ENCODE measurements at regions not wholly inside any gene's neighbourhood (a gene's known extent, or its start where the extent isn't known, plus 50 kb on each side); places are given as distances from the start of the nearest gene placed in this dataset.

DNA sequence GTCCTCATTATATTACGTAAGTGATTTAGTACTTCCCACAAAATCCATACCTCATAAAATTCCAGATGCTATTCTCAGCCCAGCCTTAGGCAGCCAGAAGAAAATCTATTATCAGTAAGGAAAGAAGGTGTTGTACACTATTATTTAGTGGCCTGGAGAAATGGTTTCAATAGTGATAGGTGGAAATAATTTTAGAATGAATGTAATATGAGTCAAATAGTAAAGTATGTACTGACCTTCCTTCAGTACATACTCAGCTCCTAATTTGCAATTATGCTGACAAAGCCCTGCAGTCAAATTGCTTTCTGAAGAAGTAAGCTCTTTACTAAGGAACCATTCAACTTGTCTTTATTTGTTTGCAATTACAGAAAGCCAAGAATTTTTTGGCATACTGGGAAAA is 409.2 kb downstream of the HTR1A start:
- Histone ChIP-seq H3K27me3 (ENCODE audit: control insufficient read depth in 1 of 2, insufficient read depth in 2 of 2, low read length in 2 of 2) (no peaks in the 10 kb centered on the region), H3K27ac (ENCODE audit: low read depth in 2 of 2, low read length in 1 of 2) (no peak overlapping the region), H3K9me3 (ENCODE audit: control insufficient read depth in 2 of 2, insufficient read depth in 1 of 2, low read depth in 1 of 2, low read length in 1 of 2) (no peaks in the 10 kb centered on the region), H3K4me1 (ENCODE audit: control insufficient read depth in 2 of 2, insufficient read depth in 2 of 2, low read length in 1 of 2) (no peaks in the 10 kb centered on the region), H3K4me3 (ENCODE audit: low read depth in 1 of 2, low read length in 2 of 2) (no peak overlapping the region), H3K36me3 (ENCODE audit: control insufficient read depth in 2 of 2, insufficient read depth in 2 of 2, low read length in 1 of 2) (no peaks in the 10 kb centered on the region)
- 89 to 90% methylated on average over 1 of the region's 1 CpG for WGBS, 2 donors

- no peaks in the 10 kb centered on the region for H3K4me1 ChIP-seq (ENCODE audit: control insufficient read depth in 2 of 2, insufficient read depth in 2 of 2, low read length in 1 of 2)
Observed at GRCh38 chr5:63535840-63536602, 426.2 kb downstream of the HTR1A start.

GRCh38 chr5:63524281-63524680 is 438.0 kb downstream of the HTR1A start:
- H3K4me3 ChIP-seq (ENCODE audit: low read depth in 1 of 2, low read length in 2 of 2) = no peak overlapping the region
- H3K36me3 ChIP-seq (ENCODE audit: control insufficient read depth in 2 of 2, insufficient read depth in 2 of 2, low read length in 1 of 2) = no peaks in the 10 kb centered on the region
- H3K27ac ChIP-seq (ENCODE audit: low read depth in 2 of 2, low read length in 1 of 2) = no peak overlapping the region
- no peaks in the 10 kb centered on the region for H3K4me1 ChIP-seq (ENCODE audit: control insufficient read depth in 2 of 2, insufficient read depth in 2 of 2, low read length in 1 of 2)
- peaks cover 0 to 2% of the 10 kb centered on the region in 2 donors for H3K9me3 ChIP-seq (ENCODE audit: control insufficient read depth in 2 of 2, insufficient read depth in 1 of 2, low read depth in 1 of 2, low read length in 1 of 2)
- 43 to 55% methylated on average over 1 of the region's 1 CpG for WGBS, 2 donors
- H3K27me3 ChIP-seq (ENCODE audit: control insufficient read depth in 1 of 2, insufficient read depth in 2 of 2, low read length in 2 of 2) = no peaks in the 10 kb centered on the region

More at GRCh38 chr5:63535840-63536602, 426.2 kb downstream of the HTR1A start:
- Histone ChIP-seq H3K27ac (ENCODE audit: low read depth in 2 of 2, low read length in 1 of 2) (no peak overlapping the region), H3K9me3 (ENCODE audit: control insufficient read depth in 2 of 2, insufficient read depth in 1 of 2, low read depth in 1 of 2, low read length in 1 of 2) (no peaks in the 10 kb centered on the region), H3K4me3 (ENCODE audit: low read depth in 1 of 2, low read length in 2 of 2) (no peak overlapping the region), H3K36me3 (ENCODE audit: control insufficient read depth in 2 of 2, insufficient read depth in 2 of 2, low read length in 1 of 2) (no peaks in the 10 kb centered on the region), H3K27me3 (ENCODE audit: control insufficient read depth in 1 of 2, insufficient read depth in 2 of 2, low read length in 2 of 2) (no peaks in the 10 kb centered on the region)

DNA sequence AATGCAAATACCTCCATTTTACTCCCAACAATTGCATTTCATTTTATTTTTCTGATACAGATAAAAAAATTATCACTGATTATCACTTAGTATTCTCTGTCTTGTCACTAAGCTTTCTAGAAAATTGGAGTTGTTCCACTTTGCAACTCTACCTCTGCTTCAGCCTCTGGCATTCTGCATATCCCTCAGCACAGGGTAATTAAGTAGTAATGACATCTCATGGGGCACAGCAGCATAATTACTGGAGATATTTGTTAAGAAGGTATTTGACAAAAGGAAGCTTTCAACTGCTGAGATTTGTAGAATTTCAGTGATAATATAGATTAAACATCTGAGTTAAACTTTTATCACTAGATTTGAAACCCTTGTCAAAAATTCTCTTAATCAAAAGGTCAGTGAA is 446.2 kb downstream of the HTR1A start:
- peaks cover 0 to 2% of the 10 kb centered on the region in 2 donors for H3K9me3 ChIP-seq (ENCODE audit: control insufficient read depth in 2 of 2, insufficient read depth in 1 of 2, low read depth in 1 of 2, low read length in 1 of 2)
- no peaks in the 10 kb centered on the region for H3K36me3 ChIP-seq (ENCODE audit: control insufficient read depth in 2 of 2, insufficient read depth in 2 of 2, low read length in 1 of 2)
- no peak overlapping the region for H3K4me3 ChIP-seq (ENCODE audit: low read depth in 1 of 2, low read length in 2 of 2)
- H3K27ac ChIP-seq (ENCODE audit: low read depth in 2 of 2, low read length in 1 of 2) = no peak overlapping the region
- H3K27me3 ChIP-seq (ENCODE audit: control insufficient read depth in 1 of 2, insufficient read depth in 2 of 2, low read length in 2 of 2) = no peaks in the 10 kb centered on the region
- no peaks in the 10 kb centered on the region for H3K4me1 ChIP-seq (ENCODE audit: control insufficient read depth in 2 of 2, insufficient read depth in 2 of 2, low read length in 1 of 2)

- no peaks in the 10 kb centered on the region for H3K4me1 ChIP-seq (ENCODE audit: control insufficient read depth in 2 of 2, insufficient read depth in 2 of 2, low read length in 1 of 2)
- 44 to 53% methylated on average over 3 of the region's 3 CpGs for WGBS, 2 donors
- H3K36me3 ChIP-seq (ENCODE audit: control insufficient read depth in 2 of 2, insufficient read depth in 2 of 2, low read length in 1 of 2) = no peaks in the 10 kb centered on the region
- H3K9me3 ChIP-seq (ENCODE audit: control insufficient read depth in 2 of 2, insufficient read depth in 1 of 2, low read depth in 1 of 2, low read length in 1 of 2) = no peaks in the 10 kb centered on the region
- no peak overlapping the region for H3K4me3 ChIP-seq (ENCODE audit: low read depth in 1 of 2, low read length in 2 of 2)
- H3K27me3 ChIP-seq (ENCODE audit: control insufficient read depth in 1 of 2, insufficient read depth in 2 of 2, low read length in 2 of 2) = no peaks in the 10 kb centered on the region
- H3K27ac ChIP-seq (ENCODE audit: low read depth in 2 of 2, low read length in 1 of 2) = no peak overlapping the region
Observed at GRCh38 chr5:63500242-63500641, 462.0 kb downstream of the HTR1A start.

GRCh38 chr5:63495225-63495624 is 467.0 kb downstream of the HTR1A start:
- H3K4me1 ChIP-seq (ENCODE audit: control insufficient read depth in 2 of 2, insufficient read depth in 2 of 2, low read length in 1 of 2) = no peaks in the 10 kb centered on the region
- no peaks in the 10 kb centered on the region for H3K9me3 ChIP-seq (ENCODE audit: control insufficient read depth in 2 of 2, insufficient read depth in 1 of 2, low read depth in 1 of 2, low read length in 1 of 2)
- H3K27ac ChIP-seq (ENCODE audit: low read depth in 2 of 2, low read length in 1 of 2) = no peak overlapping the region
- no peak overlapping the region for H3K4me3 ChIP-seq (ENCODE audit: low read depth in 1 of 2, low read length in 2 of 2)
- H3K36me3 ChIP-seq (ENCODE audit: control insufficient read depth in 2 of 2, insufficient read depth in 2 of 2, low read length in 1 of 2) = no peaks in the 10 kb centered on the region
- H3K27me3 ChIP-seq (ENCODE audit: control insufficient read depth in 1 of 2, insufficient read depth in 2 of 2, low read length in 2 of 2) = no peaks in the 10 kb centered on the region

GRCh38 chr5:63483338-63483737 is 478.9 kb downstream of the HTR1A start:
- Histone ChIP-seq H3K4me1 (ENCODE audit: control insufficient read depth in 2 of 2, insufficient read depth in 2 of 2, low read length in 1 of 2) (no peaks in the 10 kb centered on the region), H3K27ac (ENCODE audit: low read depth in 2 of 2, low read length in 1 of 2) (no peak overlapping the region), H3K36me3 (ENCODE audit: control insufficient read depth in 2 of 2, insufficient read depth in 2 of 2, low read length in 1 of 2) (no peaks in the 10 kb centered on the region), H3K9me3 (ENCODE audit: control insufficient read depth in 2 of 2, insufficient read depth in 1 of 2, low read depth in 1 of 2, low read length in 1 of 2) (no peaks in the 10 kb centered on the region), H3K4me3 (ENCODE audit: low read depth in 1 of 2, low read length in 2 of 2) (no peak overlapping the region), H3K27me3 (ENCODE audit: control insufficient read depth in 1 of 2, insufficient read depth in 2 of 2, low read length in 2 of 2) (no peaks in the 10 kb centered on the region)
- 85 to 86% methylated on average over 1 of the region's 1 CpG for WGBS, 2 donors

GRCh38 chr5:63473335-63473967 is 488.8 kb downstream of the HTR1A start:
- no peak overlapping the region for H3K27ac ChIP-seq (ENCODE audit: low read depth in 2 of 2, low read length in 1 of 2)
- 69 to 76% methylated on average over 1 of the region's 1 CpG for WGBS, 2 donors
- H3K36me3 ChIP-seq (ENCODE audit: control insufficient read depth in 2 of 2, insufficient read depth in 2 of 2, low read length in 1 of 2) = no peaks in the 10 kb centered on the region
- H3K27me3 ChIP-seq (ENCODE audit: control insufficient read depth in 1 of 2, insufficient read depth in 2 of 2, low read length in 2 of 2) = no peaks in the 10 kb centered on the region
- H3K4me1 ChIP-seq (ENCODE audit: control insufficient read depth in 2 of 2, insufficient read depth in 2 of 2, low read length in 1 of 2) = no peaks in the 10 kb centered on the region
- no peak overlapping the region for H3K4me3 ChIP-seq (ENCODE audit: low read depth in 1 of 2, low read length in 2 of 2)
- no peaks in the 10 kb centered on the region for H3K9me3 ChIP-seq (ENCODE audit: control insufficient read depth in 2 of 2, insufficient read depth in 1 of 2, low read depth in 1 of 2, low read length in 1 of 2)

GRCh38 chr5:63456279-63456678 is 506.0 kb downstream of the HTR1A start:
- Histone ChIP-seq H3K4me3 (ENCODE audit: low read depth in 1 of 2, low read length in 2 of 2) (no peak overlapping the region), H3K36me3 (ENCODE audit: control insufficient read depth in 2 of 2, insufficient read depth in 2 of 2, low read length in 1 of 2) (no peaks in the 10 kb centered on the region), H3K27ac (ENCODE audit: low read depth in 2 of 2, low read length in 1 of 2) (no peak overlapping the region), H3K27me3 (ENCODE audit: control insufficient read depth in 1 of 2, insufficient read depth in 2 of 2, low read length in 2 of 2) (no peaks in the 10 kb centered on the region), H3K4me1 (ENCODE audit: control insufficient read depth in 2 of 2, insufficient read depth in 2 of 2, low read length in 1 of 2) (no peaks in the 10 kb centered on the region), H3K9me3 (ENCODE audit: control insufficient read depth in 2 of 2, insufficient read depth in 1 of 2, low read depth in 1 of 2, low read length in 1 of 2) (peaks cover 0 to 7% of the 10 kb centered on the region in 2 donors)
- 62 to 81% methylated on average over 1 of the region's 1 CpG for WGBS, 2 donors

DNA sequence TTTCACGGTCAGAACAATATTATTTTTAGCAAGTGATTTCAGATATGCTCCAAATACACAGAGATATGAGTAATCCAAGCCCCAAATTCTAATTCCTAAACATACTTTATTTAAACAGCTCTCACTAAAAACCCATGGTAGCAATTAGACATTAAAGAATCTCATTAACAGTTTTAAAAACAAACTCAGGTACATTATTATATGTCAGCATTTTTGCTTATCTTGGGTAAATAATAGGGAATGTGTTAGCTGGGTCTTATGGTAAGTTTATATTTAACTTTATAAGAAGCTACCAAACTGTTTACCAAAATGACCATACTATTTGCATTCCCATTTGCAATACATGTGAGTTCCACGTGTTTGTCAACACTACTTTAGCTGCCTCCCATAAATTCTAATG is 511.1 kb downstream of the HTR1A start:
- Histone ChIP-seq H3K36me3 (ENCODE audit: control insufficient read depth in 2 of 2, insufficient read depth in 2 of 2, low read length in 1 of 2) (no peaks in the 10 kb centered on the region), H3K9me3 (ENCODE audit: control insufficient read depth in 2 of 2, insufficient read depth in 1 of 2, low read depth in 1 of 2, low read length in 1 of 2) (no peaks in the 10 kb centered on the region), H3K27ac (ENCODE audit: low read depth in 2 of 2, low read length in 1 of 2) (no peak overlapping the region), H3K4me1 (ENCODE audit: control insufficient read depth in 2 of 2, insufficient read depth in 2 of 2, low read length in 1 of 2) (no peaks in the 10 kb centered on the region), H3K27me3 (ENCODE audit: control insufficient read depth in 1 of 2, insufficient read depth in 2 of 2, low read length in 2 of 2) (no peaks in the 10 kb centered on the region), H3K4me3 (ENCODE audit: low read depth in 1 of 2, low read length in 2 of 2) (no peak overlapping the region)
- 47 to 51% methylated on average over 2 of the region's 2 CpGs for WGBS, 2 donors

Measured in esophagus (tissue), 2 donors.